Neural progenitor cell (in vitro differentiated cells): ENCODE measurements at regions not wholly inside any gene's neighbourhood (a gene's known extent, or its start where the extent isn't known, plus 50 kb on each side); places are given as distances from the start of the nearest gene placed in this dataset.

Experiments
- CTCF ChIP-seq: fragments of 200-600 bp; sonication (generic); IDR thresholded peaks from 2 replicates; pipeline ENCODE4 v1.5.1; 2017; ENCODE audit warnings: antibody characterized with exemption, mild to moderate bottlenecking
- EZH2phosphoT487 ChIP-seq: fragments of 200-600 bp; sonication (generic); IDR thresholded peaks from 2 replicates; pipeline ENCODE4 v1.6.1; 2017; ENCODE audit warnings: antibody characterized with exemption

GRCh38 chr5:24397601-24398000 lies 247.2 kb downstream of the CDH10 start:
- no peak for TF ChIP-seq CTCF
- no peak for TF ChIP-seq EZH2phosphoT487
